ENCODE measurements at regions not wholly inside any gene's neighbourhood (a gene's known extent, or its start where the extent isn't known, plus 50 kb on each side); places are given as distances from the start of the nearest gene placed in this dataset.

GRCh38 chr9:126017758-126018157 is 270.6 kb downstream of the PBX3 start:
- no peak for DNase-seq (ENCODE audit: low read depth in 3 of 3)

- no peak for DNase-seq (ENCODE audit: low read depth in 3 of 3)
Observed at GRCh38 chr9:126020836-126021235, 273.7 kb downstream of the PBX3 start.

GRCh38 chr9:126023962-126024361 is 276.8 kb downstream of the PBX3 start:
- no peak for DNase-seq (ENCODE audit: low read depth in 3 of 3)

- no peak for DNase-seq (ENCODE audit: low read depth in 3 of 3)
Observed at GRCh38 chr9:126024581-126025230, 277.5 kb downstream of the PBX3 start.

- no peak for DNase-seq (ENCODE audit: low read depth in 3 of 3)
Observed at GRCh38 chr9:126025991-126026390, 278.8 kb downstream of the PBX3 start.

- DNase-seq (ENCODE audit: low read depth in 3 of 3): no peak
Observed at GRCh38 chr9:126027566-126027965, 280.4 kb downstream of the PBX3 start.

GRCh38 chr9:126028746-126029145 is 281.6 kb downstream of the PBX3 start:
- DNase-seq (ENCODE audit: low read depth in 3 of 3): no peak

- DNase-seq (ENCODE audit: low read depth in 3 of 3): no peak
Observed at GRCh38 chr9:126030716-126031115, 283.5 kb downstream of the PBX3 start.

GRCh38 chr9:126031116-126031515 is 283.9 kb downstream of the PBX3 start:
- no peak for DNase-seq (ENCODE audit: low read depth in 3 of 3)

- DNase-seq (ENCODE audit: low read depth in 3 of 3): no peak
Observed at GRCh38 chr9:126032135-126032534, 285.0 kb downstream of the PBX3 start.

GRCh38 chr9:126033318-126033717 is 286.1 kb downstream of the PBX3 start:
- DNase-seq (ENCODE audit: low read depth in 3 of 3): no peak

- no peak for DNase-seq (ENCODE audit: low read depth in 3 of 3)
Observed at GRCh38 chr9:126033956-126034355, 286.8 kb downstream of the PBX3 start.

GRCh38 chr9:126036881-126037291 is 289.7 kb downstream of the PBX3 start:
- no peak for DNase-seq (ENCODE audit: low read depth in 3 of 3)

GRCh38 chr9:126038790-126039189 is 287.8 kb upstream of the MVB12B start:
- no peak for DNase-seq (ENCODE audit: low read depth in 3 of 3)

GRCh38 chr9:126043681-126044080 is 282.9 kb upstream of the MVB12B start:
- DNase-seq (ENCODE audit: low read depth in 3 of 3): no peak

- DNase-seq (ENCODE audit: low read depth in 3 of 3): no peak
Observed at GRCh38 chr9:126049088-126049487, 277.5 kb upstream of the MVB12B start.

- no peak for DNase-seq (ENCODE audit: low read depth in 3 of 3)
Observed at GRCh38 chr9:126049896-126050604, 276.6 kb upstream of the MVB12B start.

- no peak for DNase-seq (ENCODE audit: low read depth in 3 of 3)
Observed at GRCh38 chr9:126050605-126050990, 276.0 kb upstream of the MVB12B start.

GRCh38 chr9:126051446-126052130 is 275.0 kb upstream of the MVB12B start:
- no peak for DNase-seq (ENCODE audit: low read depth in 3 of 3)

GRCh38 chr9:126052791-126053190 is 273.8 kb upstream of the MVB12B start:
- no peak for DNase-seq (ENCODE audit: low read depth in 3 of 3)

- DNase-seq (ENCODE audit: low read depth in 3 of 3): no peak
Observed at GRCh38 chr9:126053913-126054312, 272.7 kb upstream of the MVB12B start.

- no peak for DNase-seq (ENCODE audit: low read depth in 3 of 3)
Observed at GRCh38 chr9:126055381-126055985, 271.1 kb upstream of the MVB12B start.
